ENCODE measurements at regions not wholly inside any gene's neighbourhood (a gene's known extent, or its start where the extent isn't known, plus 50 kb on each side); places are given as distances from the start of the nearest gene placed in this dataset.

DNA sequence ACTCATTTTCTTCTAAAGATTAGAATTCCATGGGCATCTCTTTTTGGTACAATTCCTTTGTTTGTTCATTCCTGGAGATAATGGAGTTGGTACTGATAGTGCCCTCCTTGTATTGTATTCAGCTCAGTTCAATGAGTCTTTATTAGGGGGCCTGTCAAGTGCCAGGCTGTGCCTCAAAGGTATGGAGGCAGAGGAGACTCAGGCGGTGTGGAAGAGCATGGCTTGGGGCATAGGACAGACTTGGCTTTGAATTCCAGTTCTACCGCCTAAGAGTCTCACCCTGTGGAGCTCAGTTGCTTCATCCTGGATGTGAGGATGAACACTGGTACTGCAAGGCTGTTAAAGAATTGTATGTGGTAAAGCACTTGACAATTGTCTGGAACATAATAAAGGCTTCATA is 196.6 kb upstream of the IL12A start:
- H3K9me3 ChIP-seq: no peaks in the 10 kb centered on the region
- H3K27ac ChIP-seq: no peak overlapping the region
- H3K4me1 ChIP-seq: peaks cover 17% of the 10 kb centered on the region
- intact Hi-C loops (cut with DNase I): no loop called here
- TF ChIP-seq, protein P1, sequence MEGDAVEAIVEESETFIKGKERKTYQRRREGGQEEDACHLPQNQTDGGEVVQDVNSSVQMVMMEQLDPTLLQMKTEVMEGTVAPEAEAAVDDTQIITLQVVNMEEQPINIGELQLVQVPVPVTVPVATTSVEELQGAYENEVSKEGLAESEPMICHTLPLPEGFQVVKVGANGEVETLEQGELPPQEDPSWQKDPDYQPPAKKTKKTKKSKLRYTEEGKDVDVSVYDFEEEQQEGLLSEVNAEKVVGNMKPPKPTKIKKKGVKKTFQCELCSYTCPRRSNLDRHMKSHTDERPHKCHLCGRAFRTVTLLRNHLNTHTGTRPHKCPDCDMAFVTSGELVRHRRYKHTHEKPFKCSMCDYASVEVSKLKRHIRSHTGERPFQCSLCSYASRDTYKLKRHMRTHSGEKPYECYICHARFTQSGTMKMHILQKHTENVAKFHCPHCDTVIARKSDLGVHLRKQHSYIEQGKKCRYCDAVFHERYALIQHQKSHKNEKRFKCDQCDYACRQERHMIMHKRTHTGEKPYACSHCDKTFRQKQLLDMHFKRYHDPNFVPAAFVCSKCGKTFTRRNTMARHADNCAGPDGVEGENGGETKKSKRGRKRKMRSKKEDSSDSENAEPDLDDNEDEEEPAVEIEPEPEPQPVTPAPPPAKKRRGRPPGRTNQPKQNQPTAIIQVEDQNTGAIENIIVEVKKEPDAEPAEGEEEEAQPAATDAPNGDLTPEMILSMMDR (IDR thresholded peaks at IDR 0.05): no peak
- H3K36me3 ChIP-seq: no peaks in the 10 kb centered on the region
- H3K27me3 ChIP-seq: no peaks in the 10 kb centered on the region
- H3K9ac ChIP-seq (ENCODE audit: low read depth in 2 of 2, low read length in 2 of 2): no peak overlapping the region
- H3K4me3 ChIP-seq: no peak overlapping the region
- DNase-seq: no peak

DNA sequence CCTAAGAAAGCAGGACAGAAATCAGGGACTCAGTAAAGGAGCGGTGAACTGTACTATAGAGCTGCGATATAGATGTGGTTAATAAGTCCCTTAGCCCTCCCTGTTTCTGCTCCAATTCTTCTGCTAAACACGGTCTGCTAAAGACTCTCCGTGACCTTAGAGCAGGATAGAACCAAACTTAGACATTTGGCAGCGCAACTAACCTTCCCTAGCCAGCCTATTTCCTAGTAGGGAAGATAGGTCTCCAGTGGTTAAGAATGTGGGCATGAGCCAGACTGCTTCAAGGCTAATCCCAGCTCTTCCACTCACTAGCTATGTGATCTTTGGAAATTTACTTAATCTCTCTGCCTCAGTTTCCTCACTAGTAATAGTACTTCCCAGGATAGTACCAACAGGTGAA is 193.6 kb upstream of the IL12A start:
- TF ChIP-seq, protein P1 (IDR thresholded peaks at IDR 0.05): no peak

DNA sequence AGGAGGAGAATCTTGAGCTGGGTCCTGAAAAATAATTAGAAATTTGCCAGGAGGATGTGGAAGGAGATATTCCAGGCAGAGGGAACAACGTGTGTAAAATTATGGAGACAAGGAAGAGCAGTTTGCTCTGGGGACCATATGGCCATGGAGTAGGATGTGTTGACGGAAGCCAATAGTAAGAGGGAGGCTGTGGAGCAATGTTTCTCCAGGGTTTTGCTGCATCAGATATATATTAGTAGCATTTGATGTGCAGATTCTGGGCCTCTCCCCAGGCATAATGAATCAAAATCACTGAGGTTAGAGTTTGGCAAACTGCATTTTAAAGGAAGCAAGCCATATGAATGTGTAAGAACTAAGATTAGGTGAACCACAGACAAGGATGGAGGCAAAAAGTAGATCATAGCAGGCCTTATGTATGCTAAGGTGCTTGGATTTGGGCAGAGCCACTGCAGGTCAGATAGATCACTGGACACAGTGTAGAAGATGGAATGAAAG is 192.9 kb upstream of the IL12A start:
- H3K36me3 ChIP-seq: no peaks in the 10 kb centered on the region
- no peak for DNase-seq
- no peak overlapping the region for H3K4me3 ChIP-seq
- no peaks in the 10 kb centered on the region for H3K27me3 ChIP-seq
- H3K9me3 ChIP-seq: no peaks in the 10 kb centered on the region
- peaks cover 5% of the 10 kb centered on the region for H3K4me1 ChIP-seq
- intact Hi-C loops (cut with DNase I): no loop called here
- no peak overlapping the region for H3K9ac ChIP-seq (ENCODE audit: low read depth in 2 of 2, low read length in 2 of 2)
- H3K27ac ChIP-seq: no peak overlapping the region
- TF ChIP-seq, protein P1 (IDR thresholded peaks at IDR 0.05): no peak

More for the DNA sequence above, 193.6 kb upstream of the IL12A start:
- intact Hi-C loops (cut with DNase I): no loop called here
- no peak overlapping the region for H3K27ac ChIP-seq
- no peak overlapping the region for H3K4me3 ChIP-seq
- DNase-seq: no peak
- no peaks in the 10 kb centered on the region for H3K9me3 ChIP-seq
- H3K27me3 ChIP-seq: no peaks in the 10 kb centered on the region
- no peaks in the 10 kb centered on the region for H3K36me3 ChIP-seq
- peaks cover 10% of the 10 kb centered on the region for H3K4me1 ChIP-seq
- H3K9ac ChIP-seq (ENCODE audit: low read depth in 2 of 2, low read length in 2 of 2): no peak overlapping the region

DNA sequence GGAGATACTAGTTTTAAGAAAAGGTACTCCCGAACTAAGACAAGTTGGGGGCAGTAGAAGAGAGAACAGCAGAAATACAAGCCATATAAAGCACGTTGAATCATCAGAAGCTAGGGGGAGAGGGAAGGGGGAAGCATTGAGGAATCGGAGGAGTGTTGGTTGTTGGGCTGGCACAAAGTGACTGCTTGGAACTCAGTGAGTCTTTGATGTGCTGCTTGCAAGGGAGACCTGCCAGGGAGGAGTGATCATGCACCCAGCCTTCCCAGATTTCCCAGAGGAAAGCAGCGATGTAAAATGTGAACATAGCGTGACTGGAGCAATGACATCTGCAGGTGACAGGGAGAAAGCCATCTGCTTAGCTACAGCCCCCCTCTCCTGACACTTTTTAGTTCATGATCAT is 192.4 kb upstream of the IL12A start:
- no peak overlapping the region for H3K4me3 ChIP-seq
- H3K27me3 ChIP-seq: no peaks in the 10 kb centered on the region
- no peak for DNase-seq
- no peaks in the 10 kb centered on the region for H3K9me3 ChIP-seq
- TF ChIP-seq, protein P1 (IDR thresholded peaks at IDR 0.05): no peak
- no peaks in the 10 kb centered on the region for H3K4me1 ChIP-seq
- no peak overlapping the region for H3K27ac ChIP-seq
- H3K36me3 ChIP-seq: no peaks in the 10 kb centered on the region
- H3K9ac ChIP-seq (ENCODE audit: low read depth in 2 of 2, low read length in 2 of 2): no peak overlapping the region
- intact Hi-C loops (cut with DNase I): no loop called here

DNA sequence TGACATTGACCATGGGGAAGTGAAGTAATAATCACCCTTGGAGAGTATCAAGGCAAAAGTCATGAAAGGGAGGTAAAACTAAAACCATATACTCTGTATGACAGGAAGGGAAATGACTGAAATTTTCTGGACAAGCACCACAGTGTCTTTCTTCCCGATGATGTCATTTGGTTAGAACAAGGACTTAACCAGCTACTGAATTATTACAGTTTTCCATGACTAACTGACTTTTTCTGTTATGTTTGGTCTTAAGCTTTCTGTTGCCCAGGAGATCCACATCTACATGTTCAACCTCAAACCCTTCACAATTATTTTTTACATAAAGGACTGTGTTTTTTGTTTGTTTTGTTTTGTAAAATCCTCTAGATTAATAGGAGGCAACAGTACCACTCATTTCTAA is 191.9 kb upstream of the IL12A start:
- Histone ChIP-seq H3K9ac (ENCODE audit: low read depth in 2 of 2, low read length in 2 of 2) (no peak overlapping the region), H3K36me3 (no peaks in the 10 kb centered on the region), H3K9me3 (no peaks in the 10 kb centered on the region), H3K27me3 (no peaks in the 10 kb centered on the region), H3K4me3 (no peak overlapping the region), H3K27ac (no peak overlapping the region), H3K4me1 (no peaks in the 10 kb centered on the region)
- TF ChIP-seq, protein P1 (IDR thresholded peaks at IDR 0.05): no peak
- no peak for DNase-seq
- intact Hi-C loops (cut with DNase I): no loop called here

DNA sequence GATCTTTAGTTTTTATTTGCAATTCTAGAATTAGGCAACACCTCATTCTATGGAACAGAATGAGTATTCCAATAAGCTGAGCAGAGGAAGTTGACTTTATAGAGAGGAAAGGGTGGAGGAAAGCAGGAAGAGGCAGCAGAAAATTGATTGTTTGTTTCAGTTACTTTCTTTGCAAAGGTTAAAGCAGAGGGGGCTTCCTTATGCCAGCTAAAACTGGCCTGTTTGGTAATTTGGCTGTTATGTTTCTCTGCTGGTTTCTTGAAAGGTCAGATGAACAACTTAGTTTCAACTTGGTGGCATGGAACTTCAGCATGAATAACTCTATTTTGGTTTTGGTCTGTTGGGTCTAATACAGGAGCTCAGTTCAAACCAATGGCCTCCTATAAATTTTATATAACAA is 190.9 kb upstream of the IL12A start:
- no peak for DNase-seq
- H3K27ac ChIP-seq: peak overlapping the region; percentile 4
- intact Hi-C loops (cut with DNase I): no loop called here
- TF ChIP-seq, protein P1 (IDR thresholded peaks at IDR 0.05): no peak
- H3K4me1 ChIP-seq: no peaks in the 10 kb centered on the region
- H3K36me3 ChIP-seq: no peaks in the 10 kb centered on the region
- no peaks in the 10 kb centered on the region for H3K27me3 ChIP-seq
- H3K4me3 ChIP-seq: no peak overlapping the region
- H3K9ac ChIP-seq (ENCODE audit: low read depth in 2 of 2, low read length in 2 of 2): no peak overlapping the region
- H3K9me3 ChIP-seq: no peaks in the 10 kb centered on the region

Data from colonic mucosa (tissue), 4 donors.